Activated naive CD8-positive, alpha-beta T cell treated with anti-CD3 and anti-CD28 coated beads, Interleukin-2, amount 50 U/mL, for 24 hours (primary cell): ENCODE measurements at regions not wholly inside any gene's neighbourhood (a gene's known extent, or its start where the extent isn't known, plus 50 kb on each side); places are given as distances from the start of the nearest gene placed in this dataset.

ENCODE experiments used
- ATAC-seq: fragments of 150-1000 bp; cut with Tn5 transposase; one replicate; pipeline ENCODE4 v1.10.0; 2021
- DNase-seq: peaks from one replicate; pipeline ENCODE4 v3.0.0; 2021
- H3K27ac Mint-ChIP-seq: one replicate; pipeline ENCODE4 v1.8.0; 2021; ENCODE audit warnings: mild to moderate bottlenecking, mixed read lengths
- H3K27me3 Mint-ChIP-seq: one replicate; pipeline ENCODE4 v1.8.0; 2021; ENCODE audit warnings: mixed read lengths
- H3K36me3 Mint-ChIP-seq: one replicate; pipeline ENCODE4 v1.8.0; 2021; ENCODE audit warnings: low read depth, mixed read lengths
- H3K4me1 Mint-ChIP-seq: one replicate; pipeline ENCODE4 v1.8.0; 2021; ENCODE audit warnings: mixed read lengths
- H3K4me3 Mint-ChIP-seq: one replicate; pipeline ENCODE4 v1.8.0; 2021; ENCODE audit warnings: mild to moderate bottlenecking, moderate library complexity, mixed read lengths
- H3K9me3 Mint-ChIP-seq: one replicate; pipeline ENCODE4 v1.8.0; 2021; ENCODE audit warnings: mixed read lengths

GRCh38 chr4:89665662-89666061 lies 171.3 kb downstream of the SNCA start:
- no peak overlapping the region for H3K4me3 Mint-ChIP-seq
- no peaks in the 10 kb centered on the region for H3K9me3 Mint-ChIP-seq
- H3K36me3 Mint-ChIP-seq: no peaks in the 10 kb centered on the region
- DNase-seq (no peak), ATAC-seq (no peak)
- peaks cover 4% of the 10 kb centered on the region for H3K27me3 Mint-ChIP-seq
- H3K27ac Mint-ChIP-seq: no peak overlapping the region
- no peaks in the 10 kb centered on the region for H3K4me1 Mint-ChIP-seq

- DNase-seq (no peak), ATAC-seq (no peak)
- Mint-ChIP-seq H3K4me1 (no peaks in the 10 kb centered on the region), H3K27me3 (no peaks in the 10 kb centered on the region), H3K4me3 (no peak overlapping the region), H3K27ac (no peak overlapping the region), H3K9me3 (no peaks in the 10 kb centered on the region), H3K36me3 (no peaks in the 10 kb centered on the region)
Observed at GRCh38 chr4:89664521-89664920, 172.4 kb downstream of the SNCA start.

DNA sequence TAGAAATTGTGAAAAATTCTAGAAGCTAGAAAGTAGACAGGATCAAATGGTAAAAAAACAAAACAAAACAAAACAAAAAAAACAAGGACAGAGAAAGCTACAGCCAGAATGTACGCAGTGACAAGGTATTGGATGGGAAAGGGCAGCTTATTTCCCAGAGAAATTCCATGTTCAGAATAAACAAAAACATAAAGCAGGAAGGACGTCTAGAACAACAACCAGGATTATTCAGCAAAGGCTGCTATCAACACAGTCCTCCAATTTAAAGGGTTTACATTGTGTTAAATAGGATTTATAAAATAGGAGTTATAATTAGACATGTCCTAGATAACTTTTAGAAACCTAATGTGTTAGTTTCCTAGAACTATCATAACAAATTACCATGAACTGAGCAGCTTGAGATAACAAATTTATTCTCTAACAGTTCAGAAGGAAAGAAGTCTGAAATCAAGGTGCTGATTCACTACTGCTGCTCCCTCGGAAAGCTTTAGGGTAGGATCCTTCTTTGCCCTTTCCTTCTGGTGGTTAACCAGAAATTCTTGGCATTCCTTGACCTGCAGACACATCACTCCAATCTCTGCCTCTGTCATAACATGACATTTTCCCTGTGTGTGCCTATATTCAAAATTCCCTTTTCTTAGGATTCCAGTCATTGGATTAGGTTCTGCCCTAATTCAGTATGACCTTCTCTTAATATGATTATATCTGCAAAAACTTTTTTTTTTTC lies 175.6 kb downstream of the SNCA start:
- Mint-ChIP-seq H3K4me1 (peaks cover 2% of the 10 kb centered on the region), H3K4me3 (no peak overlapping the region), H3K27me3 (peaks cover 2% of the 10 kb centered on the region), H3K9me3 (no peaks in the 10 kb centered on the region), H3K27ac (no peak overlapping the region), H3K36me3 (no peaks in the 10 kb centered on the region)
- ATAC-seq: no peak
- DNase-seq: no peak

DNA sequence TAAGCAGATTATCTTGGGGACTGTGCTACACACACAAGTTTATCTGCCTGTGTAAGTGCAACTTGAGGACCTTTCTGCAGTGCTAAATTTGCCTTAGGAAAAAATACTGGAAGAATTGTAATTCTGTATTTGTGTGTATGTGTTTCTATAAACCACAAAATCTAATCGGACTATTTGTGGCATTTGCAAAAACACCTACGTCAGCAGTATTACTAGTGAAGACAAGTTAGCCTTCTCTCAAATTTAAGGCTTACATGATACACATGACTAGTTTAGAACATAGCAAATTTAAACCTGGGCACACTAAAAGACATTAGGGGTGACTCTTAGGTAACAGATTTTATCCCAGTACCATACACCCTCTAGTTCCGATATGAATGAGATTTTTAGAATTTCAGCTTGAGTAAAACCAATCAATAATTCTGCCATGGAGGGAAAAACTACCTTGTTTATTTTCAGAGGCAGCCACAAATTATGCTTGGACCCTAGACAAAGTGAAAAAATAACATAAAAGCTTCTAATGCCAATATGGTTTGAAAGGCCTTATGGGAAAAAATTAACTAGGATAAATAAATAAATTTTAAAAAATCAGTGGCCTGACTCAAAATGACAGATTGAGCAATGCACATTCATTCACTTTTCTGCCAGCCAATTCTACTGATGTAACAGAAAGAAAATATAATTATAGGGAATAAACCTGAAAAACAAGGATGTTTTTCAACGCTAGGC lies 176.4 kb downstream of the SNCA start:
- Mint-ChIP-seq H3K27me3 (peaks cover 2% of the 10 kb centered on the region), H3K4me3 (no peak overlapping the region), H3K36me3 (no peaks in the 10 kb centered on the region), H3K4me1 (peaks cover 2% of the 10 kb centered on the region), H3K27ac (no peak overlapping the region), H3K9me3 (no peaks in the 10 kb centered on the region)
- ATAC-seq (no peak), DNase-seq (no peak)

DNA sequence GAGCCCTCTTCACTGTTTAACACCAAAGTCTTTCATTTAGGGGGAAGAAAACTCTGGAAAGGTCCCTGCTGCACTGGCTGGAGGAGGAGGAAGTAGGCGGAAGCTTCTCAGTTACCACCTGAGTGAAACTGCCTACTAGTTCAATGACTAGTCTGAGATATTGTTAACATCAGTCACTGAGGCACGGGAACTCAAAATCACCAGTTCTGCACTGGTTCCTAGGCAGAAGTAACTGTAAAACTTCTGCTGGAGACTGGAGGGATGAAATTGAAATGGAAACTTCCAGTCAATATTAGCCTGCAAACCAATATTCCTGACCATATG lies 178.3 kb downstream of the SNCA start:
- no peaks in the 10 kb centered on the region for H3K36me3 Mint-ChIP-seq
- H3K9me3 Mint-ChIP-seq: no peaks in the 10 kb centered on the region
- H3K27me3 Mint-ChIP-seq: peaks cover 3% of the 10 kb centered on the region
- peaks cover 2% of the 10 kb centered on the region for H3K4me1 Mint-ChIP-seq
- H3K4me3 Mint-ChIP-seq: no peak overlapping the region
- ATAC-seq (no peak), DNase-seq (no peak)
- H3K27ac Mint-ChIP-seq: no peak overlapping the region

DNA sequence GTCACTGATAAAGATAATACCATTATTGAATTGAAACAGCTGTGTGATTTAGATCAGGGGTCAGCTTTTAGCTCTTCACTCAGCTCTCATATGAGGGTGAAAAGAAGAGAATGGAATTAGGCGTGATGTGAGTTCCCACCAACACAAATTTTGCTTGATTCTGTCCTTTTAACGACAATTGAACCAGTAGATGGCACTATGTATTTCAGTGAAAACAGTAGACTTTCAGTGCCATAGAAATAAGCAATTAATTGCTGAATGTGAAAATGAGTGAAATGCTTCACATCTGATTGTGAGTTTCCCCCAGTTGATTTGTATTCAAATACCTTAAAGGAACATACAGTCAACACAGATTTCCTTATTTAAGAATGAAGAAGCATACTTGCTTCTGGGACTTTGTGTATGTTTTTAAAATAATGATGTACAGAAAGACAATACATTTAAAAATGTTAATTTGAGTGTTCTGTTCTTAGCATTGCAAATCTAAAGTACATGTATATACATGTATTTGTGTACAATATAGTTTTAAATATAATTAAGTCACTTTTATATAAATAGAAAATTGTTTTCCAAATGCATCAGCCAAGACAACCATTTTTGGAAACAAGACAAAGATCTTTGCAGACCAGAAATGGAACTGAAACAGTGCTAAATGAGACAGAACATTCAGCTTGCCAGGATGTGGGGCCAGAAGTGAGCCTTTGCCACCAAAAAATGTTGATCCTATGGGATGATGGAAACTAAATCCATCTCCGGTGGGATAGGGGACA lies 178.8 kb downstream of the SNCA start:
- no peaks in the 10 kb centered on the region for H3K9me3 Mint-ChIP-seq
- peaks cover 2% of the 10 kb centered on the region for H3K4me1 Mint-ChIP-seq
- DNase-seq (no peak), ATAC-seq (no peak)
- H3K27ac Mint-ChIP-seq: no peak overlapping the region
- no peaks in the 10 kb centered on the region for H3K36me3 Mint-ChIP-seq
- peaks cover 3% of the 10 kb centered on the region for H3K27me3 Mint-ChIP-seq
- H3K4me3 Mint-ChIP-seq: no peak overlapping the region

DNA sequence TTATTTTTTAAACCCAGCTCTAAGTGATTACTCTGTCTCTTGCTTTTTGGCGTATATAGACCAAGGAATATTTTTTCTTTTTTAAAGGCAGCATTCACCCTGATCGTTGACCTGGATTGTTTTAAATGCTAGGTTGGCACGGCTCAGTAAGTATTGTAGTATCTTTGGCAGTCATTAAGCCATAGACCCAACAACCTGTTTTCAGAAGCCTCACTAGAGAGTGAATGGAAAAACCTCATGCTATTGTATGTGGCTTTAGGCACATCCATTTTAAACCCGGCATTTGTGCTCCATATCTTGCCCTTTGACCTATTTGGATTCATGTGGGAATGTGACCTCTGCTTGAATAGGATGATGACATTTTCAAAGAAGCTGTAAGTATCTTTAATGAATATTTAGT lies 183.9 kb downstream of the SNCA start:
- Mint-ChIP-seq H3K4me1 (no peaks in the 10 kb centered on the region), H3K27ac (no peak overlapping the region), H3K27me3 (peaks cover 3% of the 10 kb centered on the region), H3K36me3 (no peaks in the 10 kb centered on the region), H3K4me3 (no peak overlapping the region), H3K9me3 (no peaks in the 10 kb centered on the region)
- DNase-seq: no peak
- ATAC-seq: no peak

GRCh38 chr4:89645482-89645881 lies 191.5 kb downstream of the SNCA start:
- Mint-ChIP-seq H3K9me3 (no peaks in the 10 kb centered on the region), H3K27me3 (peaks cover 4% of the 10 kb centered on the region), H3K4me1 (no peaks in the 10 kb centered on the region), H3K36me3 (no peaks in the 10 kb centered on the region), H3K4me3 (no peak overlapping the region), H3K27ac (no peak overlapping the region)
- ATAC-seq (no peak), DNase-seq (no peak)

DNA sequence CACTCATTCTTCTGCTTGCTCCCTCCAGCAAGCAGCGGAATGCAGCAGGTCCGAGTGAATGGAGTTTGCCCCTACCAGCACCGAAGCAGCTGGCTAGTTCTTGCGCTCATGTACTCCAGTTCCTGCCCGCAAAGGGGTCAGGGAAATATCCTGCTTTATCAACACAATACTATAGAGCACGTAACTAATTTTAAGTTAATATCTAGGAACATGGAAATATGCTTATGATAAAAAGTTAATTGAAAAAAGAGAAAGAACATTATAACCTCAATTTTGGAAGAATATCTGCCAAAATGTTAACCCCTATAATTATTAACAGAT lies 195.6 kb downstream of the SNCA start:
- DNase-seq (no peak), ATAC-seq (no peak)
- Mint-ChIP-seq H3K4me1 (no peaks in the 10 kb centered on the region), H3K27me3 (peaks cover 4% of the 10 kb centered on the region), H3K27ac (no peak overlapping the region), H3K9me3 (no peaks in the 10 kb centered on the region), H3K4me3 (no peak overlapping the region), H3K36me3 (no peaks in the 10 kb centered on the region)

- ATAC-seq: no peak
- Mint-ChIP-seq H3K9me3 (no peaks in the 10 kb centered on the region), H3K36me3 (no peaks in the 10 kb centered on the region), H3K4me1 (no peaks in the 10 kb centered on the region), H3K27ac (no peak overlapping the region), H3K4me3 (no peak overlapping the region), H3K27me3 (peaks cover 4% of the 10 kb centered on the region)
- no peak for DNase-seq
Observed at GRCh38 chr4:89640620-89641366, 196.2 kb downstream of the SNCA start.

DNA sequence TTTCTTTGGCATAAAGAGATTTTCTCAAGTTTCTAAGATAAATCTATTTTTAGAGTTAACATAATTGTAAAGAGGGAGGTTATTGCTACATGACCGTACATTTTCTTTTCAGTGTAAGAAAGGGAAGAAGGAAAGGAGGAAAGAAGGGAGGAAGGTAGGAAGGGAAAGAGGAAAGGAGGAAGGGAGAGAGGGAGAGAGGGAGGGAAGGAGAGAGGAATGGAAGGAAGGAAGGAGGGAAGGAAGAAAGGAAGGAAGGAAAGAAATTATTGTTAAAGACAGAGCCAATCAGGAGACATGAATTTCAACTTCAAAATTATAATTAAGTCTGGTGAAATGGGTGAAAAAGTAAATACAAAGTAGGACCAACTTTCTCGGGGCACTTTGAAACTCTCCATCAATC lies 197.6 kb downstream of the SNCA start:
- H3K4me3 Mint-ChIP-seq: no peak overlapping the region
- H3K36me3 Mint-ChIP-seq: no peaks in the 10 kb centered on the region
- DNase-seq (no peak), ATAC-seq (no peak)
- H3K4me1 Mint-ChIP-seq: no peaks in the 10 kb centered on the region
- no peak overlapping the region for H3K27ac Mint-ChIP-seq
- no peaks in the 10 kb centered on the region for H3K9me3 Mint-ChIP-seq
- peaks cover 2% of the 10 kb centered on the region for H3K27me3 Mint-ChIP-seq

GRCh38 chr4:89625599-89626293 lies 211.2 kb downstream of the SNCA start:
- H3K27me3 Mint-ChIP-seq: peaks cover 5% of the 10 kb centered on the region
- no peak for ATAC-seq
- H3K27ac Mint-ChIP-seq: no peak overlapping the region
- H3K4me1 Mint-ChIP-seq: no peaks in the 10 kb centered on the region
- H3K9me3 Mint-ChIP-seq: no peaks in the 10 kb centered on the region
- H3K36me3 Mint-ChIP-seq: no peaks in the 10 kb centered on the region
- no peak for DNase-seq
- no peak overlapping the region for H3K4me3 Mint-ChIP-seq

- Mint-ChIP-seq H3K9me3 (no peaks in the 10 kb centered on the region), H3K27me3 (no peaks in the 10 kb centered on the region), H3K4me3 (no peak overlapping the region), H3K36me3 (no peaks in the 10 kb centered on the region), H3K4me1 (peaks cover 18% of the 10 kb centered on the region), H3K27ac (no peak overlapping the region)
- no peak for DNase-seq
- ATAC-seq: peak; percentile 43
Observed at GRCh38 chr4:89619206-89619962, 217.6 kb downstream of the SNCA start.

DNA sequence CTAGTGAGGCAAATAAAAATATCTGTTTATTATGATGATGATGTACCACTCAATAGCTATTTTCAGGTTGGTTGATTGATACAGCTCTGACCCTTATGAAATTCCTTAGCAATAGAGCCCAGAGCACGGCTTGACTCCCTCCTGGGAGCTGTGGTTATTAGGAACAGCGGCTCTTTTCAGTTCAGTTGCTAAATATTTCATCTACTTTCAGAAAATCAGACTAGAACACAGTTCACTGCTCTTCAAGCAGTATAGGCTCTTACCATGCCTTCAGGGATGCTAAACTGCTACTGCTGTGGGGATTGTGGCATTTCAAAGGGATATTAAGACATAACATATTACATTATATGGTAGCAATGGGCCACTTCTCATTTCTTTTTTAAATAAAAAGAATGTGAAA lies 218.8 kb downstream of the SNCA start:
- no peaks in the 10 kb centered on the region for H3K36me3 Mint-ChIP-seq
- no peaks in the 10 kb centered on the region for H3K27me3 Mint-ChIP-seq
- H3K27ac Mint-ChIP-seq: no peak overlapping the region
- DNase-seq: no peak
- H3K4me3 Mint-ChIP-seq: no peak overlapping the region
- peaks cover 18% of the 10 kb centered on the region for H3K4me1 Mint-ChIP-seq
- H3K9me3 Mint-ChIP-seq: no peaks in the 10 kb centered on the region
- ATAC-seq: no peak
